G401 (cell line): ENCODE measurements at regions not wholly inside any gene's neighbourhood (a gene's known extent, or its start where the extent isn't known, plus 50 kb on each side); places are given as distances from the start of the nearest gene placed in this dataset.

Experiments
- DNase-seq: peaks from one replicate; pipeline ENCODE4 v3.0.0-alpha.2; 2015; ENCODE audit warnings: low spot score
- in situ Hi-C: cut with HindIII; loops from 2 replicates; pipeline ENCODE4 v1.10.0; 2016; ENCODE audit warnings: low sequenced_read_pairs, mixed read lengths

GRCh38 chr12:107444771-107445170 lies 240.8 kb upstream of the PWP1 start:
- in situ Hi-C loops = no loop called here
- DNase-seq = no peak

GRCh38 chr12:107446476-107446875 lies 239.1 kb upstream of the PWP1 start:
- in situ Hi-C loops = no loop called here

GRCh38 chr12:107447336-107447735 lies 238.3 kb upstream of the PWP1 start:
- DNase-seq = no peak
- in situ Hi-C loops = no loop called here

More at GRCh38 chr12:107446476-107446875, 239.1 kb upstream of the PWP1 start:
- DNase-seq = no peak

GRCh38 chr12:107448198-107448597 lies 237.4 kb upstream of the PWP1 start:
- peak; percentile 13 for DNase-seq
- in situ Hi-C loops = no loop called here

GRCh38 chr12:107449891-107450290 lies 235.7 kb upstream of the PWP1 start:
- no peak for DNase-seq
- in situ Hi-C loops = no loop called here

GRCh38 chr12:107450541-107450940 lies 235.1 kb upstream of the PWP1 start:
- no peak for DNase-seq

GRCh38 chr12:107451246-107451645 lies 234.4 kb upstream of the PWP1 start:
- DNase-seq = no peak
- in situ Hi-C loops = no loop called here

More at GRCh38 chr12:107450541-107450940, 235.1 kb upstream of the PWP1 start:
- in situ Hi-C loops = no loop called here

GRCh38 chr12:107454109-107454830 lies 231.3 kb upstream of the PWP1 start:
- in situ Hi-C loops = no loop called here
- DNase-seq = no peak

- in situ Hi-C loops = no loop called here
- DNase-seq = peak; percentile 49
These were observed 228.2 kb upstream of the PWP1 start for GRCh38 chr12:107457362-107457935.

- DNase-seq = no peak
- in situ Hi-C loops = no loop called here
These were observed 227.4 kb upstream of the PWP1 start for GRCh38 chr12:107458163-107458562.

GRCh38 chr12:107458990-107459389 lies 226.6 kb upstream of the PWP1 start:
- in situ Hi-C loops = no loop called here
- DNase-seq = no peak

GRCh38 chr12:107459641-107460040 lies 226.0 kb upstream of the PWP1 start:
- in situ Hi-C loops = no loop called here
- peak; percentile 23 for DNase-seq

GRCh38 chr12:107461222-107461975 lies 224.2 kb upstream of the PWP1 start:
- in situ Hi-C loops = no loop called here
- DNase-seq = no peak

- in situ Hi-C loops = no loop called here
- no peak for DNase-seq
These were observed 222.9 kb upstream of the PWP1 start for GRCh38 chr12:107462428-107463332.

GRCh38 chr12:107464644-107465043 lies 221.0 kb upstream of the PWP1 start:
- in situ Hi-C loops = no loop called here

GRCh38 chr12:107465625-107466024 lies 220.0 kb upstream of the PWP1 start:
- in situ Hi-C loops = no loop called here

More at GRCh38 chr12:107464644-107465043, 221.0 kb upstream of the PWP1 start:
- no peak for DNase-seq

GRCh38 chr12:107467716-107468115 lies 217.9 kb upstream of the PWP1 start:
- DNase-seq = no peak
- in situ Hi-C loops = no loop called here

More at GRCh38 chr12:107465625-107466024, 220.0 kb upstream of the PWP1 start:
- no peak for DNase-seq

GRCh38 chr12:107468182-107468581 lies 217.4 kb upstream of the PWP1 start:
- in situ Hi-C loops = no loop called here
- peak; percentile 9 for DNase-seq

GRCh38 chr12:107469011-107469410 lies 216.6 kb upstream of the PWP1 start:
- in situ Hi-C loops = no loop called here
- DNase-seq = no peak
